Spleen (tissue), 11 donors: ENCODE measurements at regions not wholly inside any gene's neighbourhood (a gene's known extent, or its start where the extent isn't known, plus 50 kb on each side); places are given as distances from the start of the nearest gene placed in this dataset.

Experiments used
- DNase-seq: peaks from one replicate; pipeline ENCODE4 v3.0.0-alpha.2; 2020
- H3K27ac ChIP-seq, 8 donors: fragments of 200-600 bp; sonication (generic) in 7 of 8; 1 replicate in 4 of 8; 2 replicates in 4 of 8; pipeline versions ENCODE4 v1.5.0 to v1.8.0; 2016 to 2021; ENCODE audit warnings: inconsistent platforms in 4 of 8, mild to moderate bottlenecking in 4 of 8, moderate library complexity in 1 of 8
- H3K27me3 ChIP-seq, 7 donors: fragments of 200-600 bp; sonication (generic) in 6 of 7; replicated peaks in 1 of 7; 1 replicate in 4 of 7; 2 replicates in 3 of 7; pipeline versions ENCODE4 v1.5.0 to v1.8.0; 2016 to 2021; ENCODE audit warnings: inconsistent platforms in 3 of 7, mild to moderate bottlenecking in 1 of 7
- H3K36me3 ChIP-seq, 6 donors: fragments of 200-600 bp; sonication (generic) in 5 of 6; 1 replicate in 4 of 6; 2 replicates in 2 of 6; pipeline versions ENCODE4 v1.5.0 to v1.8.0; 2016 to 2021; ENCODE audit warnings: inconsistent platforms in 2 of 6
- H3K4me1 ChIP-seq, 6 donors: fragments of 200-600 bp; sonication (generic) in 5 of 6; 1 replicate in 3 of 6; 2 replicates in 3 of 6; pipeline versions ENCODE4 v1.5.0 to v1.8.0; 2016 to 2021; ENCODE audit warnings: inconsistent platforms in 3 of 6
- H3K4me3 ChIP-seq, 8 donors: fragments of 200-600 bp; sonication (generic) in 7 of 8; 1 replicate in 4 of 8; 2 replicates in 4 of 8; pipeline versions ENCODE4 v1.5.0 to v1.8.0; 2016 to 2021; ENCODE audit warnings: inconsistent platforms in 4 of 8, mild to moderate bottlenecking in 4 of 8, moderate library complexity in 2 of 8
- H3K9me3 ChIP-seq, 8 donors: fragments of 200-600 bp; sonication (generic) in 7 of 8; 1 replicate in 4 of 8; 2 replicates in 4 of 8; pipeline versions ENCODE4 v1.5.0 to v1.8.0; 2016 to 2021; ENCODE audit warnings: inconsistent platforms in 4 of 8
- POLR2A ChIP-seq, 3 donors: fragments of 450-650 bp; IDR thresholded peaks; one replicate each; pipeline ENCODE4 v1.5.1; 2017; ENCODE audit warnings: antibody characterized with exemption in 3 of 3, mild to moderate bottlenecking in 1 of 3
- POLR2AphosphoS5 ChIP-seq, 3 donors: sonication (generic); formaldehyde crosslinking; IDR thresholded peaks; one replicate each; pipeline ENCODE4 v1.5.1; 2017; ENCODE audit warnings: antibody characterized with exemption in 3 of 3
- WGBS, 5 donors: extraction: QIAGEN DNeasy Blood & Tissue Kit in 3 of 5; methylation state at CpG; one replicate each; pipeline versions ENCODE4 v1.1.5 to v1.1.7; 2013 to 2018; 5-methylcytosine and 5-hydroxymethylcytosine counted together
- intact Hi-C: fragments of 100-400 bp; cut with DNase I; formaldehyde crosslinking; loops from one replicate; pipeline ENCODE4 v1.15.0; 2023; ENCODE audit warnings: low total_unique reads
- TF ChIP-seq, protein P1 (sequence below), 11 experiments: fragments of 200-600 bp in 7 of 11; fragments of 450-650 bp in 4 of 11; sonication (generic) in 4 of 11; IDR thresholded peaks in 8 of 11; conservative IDR thresholded peaks in 3 of 11; 1 replicate in 7 of 11; 2 replicates in 4 of 11; pipeline versions ENCODE4 v1.4.0 to v1.8.0; 2016 to 2021; ENCODE audit warnings: antibody characterized with exemption in 11 of 11, inconsistent platforms in 4 of 11, mild to moderate bottlenecking in 1 of 11
- donor health status: healthy with polysubstance abuse.
- donor health status: DM: no; HTN: no; CAD: no; lungs with moderate emphysema.
- donor health status: DM: no; HTN: no; CAD: no.
- donor health status: Bipolar disorder and iron deficiency.
- donor health status: healthy.
- donor health status: DM: no; HTN: no; CAD: no.
- donor health status: DM: yes; HTN: yes; CAD: no.

DNA sequence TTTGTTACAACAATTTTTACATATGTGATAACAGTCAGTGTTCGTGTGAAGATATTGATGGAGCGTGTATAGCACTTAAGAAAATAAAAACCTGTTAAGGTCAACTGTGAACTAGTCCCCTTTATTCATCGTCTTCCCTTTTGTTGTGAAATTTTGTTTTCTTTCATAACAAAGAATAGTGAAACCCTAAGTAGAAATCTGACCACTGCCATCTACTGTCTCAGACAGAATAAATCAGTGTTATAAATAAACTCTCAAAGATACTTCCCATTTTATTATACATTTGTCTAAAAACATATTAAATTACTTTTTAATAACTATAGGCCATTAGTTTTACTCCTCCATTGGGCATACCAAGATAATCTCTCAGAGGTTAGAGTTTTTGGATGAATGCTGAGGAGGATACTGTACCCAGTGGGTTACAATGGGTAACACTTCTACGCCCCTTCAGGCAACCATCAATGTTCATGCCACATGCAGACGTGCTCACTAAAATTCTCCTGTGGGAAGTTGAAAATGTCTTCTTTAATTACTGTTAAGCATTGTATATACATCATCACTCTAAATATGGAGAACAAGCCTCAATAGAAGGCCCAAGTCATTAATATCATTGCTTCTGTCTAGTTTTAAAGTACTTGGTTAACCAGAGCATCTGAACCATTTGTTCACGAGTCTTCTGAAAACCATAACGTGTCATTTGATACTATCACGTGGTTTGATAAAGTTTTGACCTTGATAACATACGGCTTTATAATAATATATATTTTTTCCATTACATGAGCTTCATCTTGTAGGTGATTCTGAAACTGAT lies 171.2 kb downstream of the TMA16 start:
- peaks cover 8 to 73% (median 46%) of the 10 kb centered on the region in 6 donors for H3K4me1 ChIP-seq
- intact Hi-C loops, result no loop called here
- H3K27me3 ChIP-seq, result no peaks in the 10 kb centered on the region

DNA sequence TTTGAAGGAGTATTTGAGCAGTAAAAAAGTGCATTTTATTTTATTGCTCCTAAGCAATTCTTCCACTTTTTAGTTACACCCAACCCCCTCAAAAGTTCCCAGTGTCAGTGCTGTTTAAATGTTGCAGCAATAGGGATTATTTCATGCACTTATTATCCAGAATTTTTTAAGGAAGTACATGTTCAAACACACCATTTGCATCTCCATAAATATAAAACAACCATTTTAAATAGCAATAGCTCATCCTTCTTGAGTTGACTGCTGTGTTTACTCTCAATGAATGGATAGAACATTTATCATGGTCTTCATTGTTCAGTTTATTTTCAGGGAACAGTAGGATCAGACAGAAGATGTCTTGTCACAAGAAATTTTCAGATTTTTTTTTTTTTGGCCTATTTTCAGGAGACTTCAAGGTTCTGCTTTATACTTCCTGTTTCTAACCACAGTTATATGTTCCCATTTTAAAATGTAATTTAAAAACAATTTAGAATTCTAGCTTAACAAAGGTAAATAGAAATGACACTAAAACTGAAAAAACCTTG lies 171.9 kb downstream of the TMA16 start:
- Histone ChIP-seq H3K4me3 (no peak overlapping the region), H3K4me1 (peaks cover 8 to 70% (median 46%) of the 10 kb centered on the region in 6 donors), H3K27me3 (no peaks in the 10 kb centered on the region), H3K27ac (peak overlapping the region in 7 of 8 donors; percentile 42 to 85 (median 78)), H3K36me3 (no peaks in the 10 kb centered on the region), H3K9me3 (no peaks in the 10 kb centered on the region)
- intact Hi-C loops, result no loop called here
- TF ChIP-seq, protein P1, sequence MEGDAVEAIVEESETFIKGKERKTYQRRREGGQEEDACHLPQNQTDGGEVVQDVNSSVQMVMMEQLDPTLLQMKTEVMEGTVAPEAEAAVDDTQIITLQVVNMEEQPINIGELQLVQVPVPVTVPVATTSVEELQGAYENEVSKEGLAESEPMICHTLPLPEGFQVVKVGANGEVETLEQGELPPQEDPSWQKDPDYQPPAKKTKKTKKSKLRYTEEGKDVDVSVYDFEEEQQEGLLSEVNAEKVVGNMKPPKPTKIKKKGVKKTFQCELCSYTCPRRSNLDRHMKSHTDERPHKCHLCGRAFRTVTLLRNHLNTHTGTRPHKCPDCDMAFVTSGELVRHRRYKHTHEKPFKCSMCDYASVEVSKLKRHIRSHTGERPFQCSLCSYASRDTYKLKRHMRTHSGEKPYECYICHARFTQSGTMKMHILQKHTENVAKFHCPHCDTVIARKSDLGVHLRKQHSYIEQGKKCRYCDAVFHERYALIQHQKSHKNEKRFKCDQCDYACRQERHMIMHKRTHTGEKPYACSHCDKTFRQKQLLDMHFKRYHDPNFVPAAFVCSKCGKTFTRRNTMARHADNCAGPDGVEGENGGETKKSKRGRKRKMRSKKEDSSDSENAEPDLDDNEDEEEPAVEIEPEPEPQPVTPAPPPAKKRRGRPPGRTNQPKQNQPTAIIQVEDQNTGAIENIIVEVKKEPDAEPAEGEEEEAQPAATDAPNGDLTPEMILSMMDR (IDR thresholded peaks at IDR 0.05 in 8 of 11, conservative IDR thresholded peaks at IDR 0.05 in 3 of 11), result no peak
- TF ChIP-seq POLR2A (IDR thresholded peaks at IDR 0.05) (no peak), POLR2AphosphoS5 (IDR thresholded peaks at IDR 0.05) (no peak)
- DNase-seq, result no peak

More for the DNA sequence above, 171.2 kb downstream of the TMA16 start:
- WGBS, 5 donors, result 42 to 56% (median 54%) methylated on average over 9 of the region's 9 CpGs
- DNase-seq, result no peak
- Histone ChIP-seq H3K36me3 (no peaks in the 10 kb centered on the region), H3K9me3 (no peaks in the 10 kb centered on the region), H3K27ac (peak overlapping the region; percentile 42 to 85 (median 78)), H3K4me3 (no peak overlapping the region)
- TF ChIP-seq POLR2AphosphoS5 (IDR thresholded peaks at IDR 0.05) (no peak), POLR2A (IDR thresholded peaks at IDR 0.05) (no peak)
- TF ChIP-seq, protein P1 (IDR thresholded peaks at IDR 0.05 in 8 of 11, conservative IDR thresholded peaks at IDR 0.05 in 3 of 11), result peak in 3 of 11 experiments; percentile 15 to 26 (median 15)

DNA sequence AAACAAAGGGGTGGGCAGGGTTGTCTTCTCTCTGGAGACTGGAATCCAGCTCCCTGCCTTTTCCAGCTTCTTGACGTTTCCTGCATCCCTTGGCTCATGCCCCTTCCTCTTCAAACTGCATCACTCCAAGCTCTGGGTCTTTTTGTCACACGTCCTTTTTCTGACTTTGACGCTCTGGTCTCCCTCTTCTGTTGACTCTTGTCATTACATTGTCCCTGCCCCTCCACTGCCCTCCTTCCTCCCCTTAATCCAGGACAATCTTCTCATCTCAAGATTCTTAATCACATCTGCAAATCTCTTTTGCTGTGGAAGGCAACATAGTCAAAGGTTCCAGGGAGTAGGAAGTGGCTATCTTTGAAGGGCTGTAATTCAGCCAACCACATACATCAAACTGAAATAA lies 178.3 kb downstream of the TMA16 start:
- Histone ChIP-seq H3K27me3 (no peaks in the 10 kb centered on the region), H3K27ac (no peak overlapping the region), H3K4me1 (peaks cover 0 to 21% (median 5%) of the 10 kb centered on the region in 6 donors), H3K4me3 (no peak overlapping the region), H3K36me3 (no peaks in the 10 kb centered on the region), H3K9me3 (no peaks in the 10 kb centered on the region)
- 70 to 88% (median 72%) methylated on average over 3 of the region's 3 CpGs for WGBS, 5 donors
- DNase-seq, result no peak
- intact Hi-C loops, result loop anchor here (10.0 kb wide), 1 partner anchor 188 kb away; no protein-coding TSS in a partner anchor
- TF ChIP-seq POLR2A (IDR thresholded peaks at IDR 0.05), result no peak
- TF ChIP-seq, protein P1 (IDR thresholded peaks at IDR 0.05 in 8 of 11, conservative IDR thresholded peaks at IDR 0.05 in 3 of 11), result no peak
- no peak for TF ChIP-seq POLR2AphosphoS5 (IDR thresholded peaks at IDR 0.05)
